H1 (cell line): ENCODE measurements at regions not wholly inside any gene's neighbourhood (a gene's known extent, or its start where the extent isn't known, plus 50 kb on each side); places are given as distances from the start of the nearest gene placed in this dataset.

Experiments
- CTCF ChIA-PET: fragments of 300-600 bp; sonication (Branson Sonifier 250); formaldehyde crosslinking; loops from one replicate; lab custom pipeline; 2021; ENCODE audit not compliant: partially characterized antibody; lab: Charles Lee
- POLR2A ChIA-PET: fragments of 300-600 bp; sonication (Branson Sonifier 250); formaldehyde crosslinking; loops from one replicate; lab custom pipeline; 2021; ENCODE audit warnings: inconsistent platforms; ENCODE audit not compliant: partially characterized antibody; lab: Charles Lee
- DNase-seq, 2 experiments: peaks; one replicate each; pipeline versions ENCODE4 v3.0.0 to v3.0.0-alpha.2; 2010 to 2022; ENCODE audit warnings: low spot score in 2 of 2, low read depth in 1 of 2, mixed read lengths in 1 of 2
- FAIRE-seq: peaks from 2 replicates; lab custom pipeline; 2011; peaks lifted over from hg19 to GRCh38; lab: Jason Lieb, UNC
- H2AFZ ChIP-seq: 2 replicates; pipeline ENCODE4 v1.8.1; 2012; ENCODE audit warnings: low read length, inconsistent platforms
- H2AK5ac ChIP-seq: 2 replicates; pipeline ENCODE4 v1.6.1; 2013; ENCODE audit warnings: low read depth, low read length
- H2BK120ac ChIP-seq: replicated peaks from 2 replicates; pipeline ENCODE3; 2013; ENCODE audit warnings: low read depth, low read length, inconsistent platforms
- H2BK12ac ChIP-seq: 2 replicates; pipeline ENCODE4 v1.6.1; 2013; ENCODE audit warnings: low read depth, low read length
- H2BK15ac ChIP-seq: 2 replicates; pipeline ENCODE4 v1.6.1; 2013; ENCODE audit warnings: low read length
- H2BK20ac ChIP-seq: 2 replicates; pipeline ENCODE4 v1.6.1; 2013; ENCODE audit warnings: low read length
- H2BK5ac ChIP-seq: 2 replicates; pipeline ENCODE4 v1.6.1; 2013; ENCODE audit warnings: low read depth, low read length
- H3K14ac ChIP-seq: 2 replicates; pipeline ENCODE4 v1.6.1; 2013; ENCODE audit warnings: inconsistent platforms; ENCODE audit not compliant: insufficient read length
- H3K18ac ChIP-seq: 2 replicates; pipeline ENCODE4 v1.6.1; 2013; ENCODE audit warnings: low read length; ENCODE audit errors: extremely low read depth
- H3K23ac ChIP-seq: 2 replicates; pipeline ENCODE4 v1.6.1; 2013; ENCODE audit warnings: inconsistent platforms; ENCODE audit not compliant: insufficient read length
- H3K23me2 ChIP-seq: 2 replicates; pipeline ENCODE4 v1.6.1; 2013; ENCODE audit warnings: low read depth, low read length
- H3K27ac ChIP-seq: 2 replicates; pipeline ENCODE4 v1.6.1; 2011; ENCODE audit warnings: low read depth, low read length, inconsistent platforms
- H3K27me3 ChIP-seq, 4 experiments: replicated peaks in 1 of 4; 1 replicate in 1 of 4; 2 replicates in 3 of 4; pipeline versions ENCODE4 v1.6.1 to v1.8.1; 2011 to 2013; ENCODE audit warnings: low read length in 3 of 4, mild to moderate bottlenecking in 3 of 4, inconsistent platforms in 2 of 4, mixed read lengths in 2 of 4, moderate library complexity in 1 of 4; ENCODE audit not compliant: control insufficient read depth in 3 of 4, insufficient read depth in 3 of 4; ENCODE audit errors: extremely low read depth in 1 of 4
- H3K36me3 ChIP-seq, 4 experiments: 2 replicates each; pipeline versions ENCODE4 v1.6.1 to v1.8.1; 2011 to 2013; ENCODE audit warnings: mild to moderate bottlenecking in 4 of 4, low read length in 3 of 4, moderate library complexity in 2 of 4, control low read depth in 1 of 4, inconsistent platforms in 1 of 4; ENCODE audit not compliant: insufficient read depth in 4 of 4, control insufficient read depth in 2 of 4
- H3K4ac ChIP-seq: replicated peaks from 2 replicates; pipeline ENCODE3; 2013; ENCODE audit warnings: low read length, low read depth, mixed read lengths, inconsistent platforms; ENCODE audit not compliant: insufficient read length
- H3K4me1 ChIP-seq, 4 experiments: replicated peaks in 1 of 4; 1 replicate in 1 of 4; 2 replicates in 3 of 4; pipeline versions ENCODE4 v1.6.1 to v1.8.1; 2011 to 2013; ENCODE audit warnings: low read length in 3 of 4, inconsistent platforms in 2 of 4, mixed read lengths in 1 of 4; ENCODE audit not compliant: insufficient read depth in 4 of 4, control insufficient read depth in 3 of 4
- H3K4me2 ChIP-seq, 2 experiments: 2 replicates each; pipeline versions ENCODE4 v1.6.1 to v1.8.1; 2011 to 2013; ENCODE audit warnings: low read depth in 2 of 2, low read length in 2 of 2, control low read depth in 1 of 2, inconsistent platforms in 1 of 2, mild to moderate bottlenecking in 1 of 2; ENCODE audit not compliant: insufficient read depth in 1 of 2
- H3K4me3 ChIP-seq, 4 experiments: fragments of 200-600, 300-600 bp in 1 of 4; sonication (generic), shearing (Covaris generic), sonication (Bioruptor Twin) in 1 of 4; 2 replicates each; pipeline versions ENCODE4 v1.5.1 to v1.8.1; 2011 to 2016; ENCODE audit warnings: low read length in 4 of 4, low read depth in 3 of 4, control low read depth in 2 of 4, inconsistent platforms in 2 of 4, mild to moderate bottlenecking in 2 of 4, mixed read lengths in 1 of 4, moderate library complexity in 1 of 4; ENCODE audit not compliant: insufficient read depth in 2 of 4; ENCODE audit errors: extremely low read depth in 1 of 4
- H3K56ac ChIP-seq: replicated peaks from 2 replicates; pipeline ENCODE3; 2013; ENCODE audit warnings: low read depth, mild to moderate bottlenecking, mixed read lengths, low read length, inconsistent platforms; ENCODE audit not compliant: insufficient read length
- H3K79me1 ChIP-seq: 2 replicates; pipeline ENCODE4 v1.6.1; 2013; ENCODE audit warnings: low read depth, low read length, control low read depth
- H3K79me2 ChIP-seq, 2 experiments: 2 replicates each; pipeline versions ENCODE4 v1.6.1 to v1.8.1; 2012 to 2013; ENCODE audit warnings: low read length in 2 of 2, mild to moderate bottlenecking in 2 of 2, inconsistent platforms in 1 of 2; ENCODE audit not compliant: insufficient read depth in 2 of 2, control insufficient read depth in 1 of 2
- H3K9ac ChIP-seq, 4 experiments: replicated peaks in 1 of 4; 1 replicate in 1 of 4; 2 replicates in 3 of 4; pipeline versions ENCODE4 v1.6.1 to v1.8.1; 2011 to 2013; ENCODE audit warnings: low read depth in 3 of 4, low read length in 3 of 4, control low read depth in 2 of 4, mild to moderate bottlenecking in 2 of 4, moderate library complexity in 2 of 4, inconsistent platforms in 1 of 4; ENCODE audit errors: extremely low read depth in 1 of 4
- H3K9me3 ChIP-seq, 2 experiments: 2 replicates each; pipeline versions ENCODE4 v1.6.1 to v1.8.1; 2012 to 2013; ENCODE audit warnings: mild to moderate bottlenecking in 2 of 2, moderate library complexity in 2 of 2, control low read depth in 1 of 2, inconsistent platforms in 1 of 2, low read depth in 1 of 2, low read length in 1 of 2, mixed read lengths in 1 of 2; ENCODE audit not compliant: insufficient read depth in 2 of 2
- H4K20me1 ChIP-seq, 2 experiments: replicated peaks in 1 of 2; 2 replicates each; pipeline versions ENCODE3 to v1.8.1; 2011 to 2013; ENCODE audit warnings: inconsistent platforms in 2 of 2, low read length in 2 of 2, mild to moderate bottlenecking in 1 of 2; ENCODE audit not compliant: insufficient read depth in 2 of 2, control insufficient read depth in 1 of 2
- H4K5ac ChIP-seq: 2 replicates; pipeline ENCODE4 v1.6.1; 2013; ENCODE audit warnings: low read length, low read depth, mixed read lengths, inconsistent platforms; ENCODE audit not compliant: insufficient read length
- H4K8ac ChIP-seq: 2 replicates; pipeline ENCODE4 v1.8.0; 2013; ENCODE audit warnings: mild to moderate bottlenecking, moderate library complexity, low read length, inconsistent platforms; ENCODE audit not compliant: insufficient read depth; ENCODE audit errors: extremely low read depth
- H4K91ac ChIP-seq: replicated peaks from 2 replicates; pipeline ENCODE3; 2013; ENCODE audit warnings: low read length, mixed read lengths, inconsistent platforms; ENCODE audit not compliant: insufficient read length
- BRCA1 ChIP-seq: IDR thresholded peaks from 2 replicates; pipeline ENCODE4 v1.6.1; 2012; ENCODE audit warnings: low read depth, low read length, improper control_type of control experiment
- CHD1 ChIP-seq: IDR thresholded peaks from 2 replicates; pipeline ENCODE4 v1.6.1; 2012; ENCODE audit warnings: low read depth, low read length, improper control_type of control experiment
- EZH2 ChIP-seq: fragments of 200-600 bp; sonication (generic); IDR thresholded peaks from 2 replicates; pipeline ENCODE4 v1.7.1; 2012; ENCODE audit warnings: low read depth, mild to moderate bottlenecking, moderate library complexity, low read length, inconsistent platforms; ENCODE audit not compliant: severe bottlenecking
- GABPA ChIP-seq: IDR thresholded peaks from 2 replicates; pipeline ENCODE4 v1.6.1; 2011; ENCODE audit warnings: mild to moderate bottlenecking, low read length, moderate library complexity, borderline replicate concordance; ENCODE audit not compliant: insufficient read depth
- RBBP5 ChIP-seq: IDR thresholded peaks from 2 replicates; pipeline ENCODE4 v1.7.1; 2012; ENCODE audit warnings: low read depth, mild to moderate bottlenecking, inconsistent platforms, low read length, moderate library complexity, borderline replicate concordance
- RFX5 ChIP-seq: IDR thresholded peaks from 2 replicates; pipeline ENCODE4 v1.6.1; 2011; ENCODE audit warnings: low read depth, low read length, improper control_type of control experiment, borderline replicate concordance
- SIN3A ChIP-seq, 2 experiments: IDR thresholded peaks in 1 of 2; conservative IDR thresholded peaks in 1 of 2; 2 replicates each; pipeline ENCODE4 v1.6.1; 2011 to 2012; ENCODE audit warnings: low read length in 2 of 2, improper control_type of control experiment in 1 of 2, low read depth in 1 of 2, mild to moderate bottlenecking in 1 of 2
- SIX5 ChIP-seq: IDR thresholded peaks from 2 replicates; pipeline ENCODE4 v1.6.1; 2011; ENCODE audit warnings: mild to moderate bottlenecking, low read depth, low read length
- TAF1 ChIP-seq: IDR thresholded peaks from 2 replicates; pipeline ENCODE4 v1.6.1; 2011; ENCODE audit warnings: mild to moderate bottlenecking, low read depth, low read length
- TAF7 ChIP-seq: optimal IDR thresholded peaks from 2 replicates; pipeline ENCODE3; 2011; ENCODE audit warnings: low read depth, mild to moderate bottlenecking, inconsistent platforms, low read length, moderate library complexity, borderline replicate concordance
- TBP ChIP-seq: IDR thresholded peaks from 2 replicates; pipeline ENCODE4 v1.6.1; 2011; ENCODE audit warnings: low read depth, low read length, improper control_type of control experiment
- YY1 ChIP-seq: IDR thresholded peaks from 2 replicates; pipeline ENCODE4 v1.6.1; 2011; ENCODE audit warnings: low read depth, mild to moderate bottlenecking, low read length
- WGBS, 2 experiments: shearing (Covaris generic) in 1 of 2; methylation state at CpG; one replicate each; pipeline versions ENCODE4 v1.1.6 to v1.1.7; 2013 to 2015; ENCODE audit warnings: low lambda C conversion rate in 2 of 2, mixed read lengths in 2 of 2, inconsistent platforms in 1 of 2, low coverage in 1 of 2, missing lambda C conversion rate in 1 of 2; ENCODE audit not compliant: insufficient replicate concordance in 2 of 2, insufficient coverage in 1 of 2, insufficient read length in 1 of 2; ENCODE audit errors: extremely low coverage in 1 of 2, missing lambda C conversion rate in 1 of 2; 5-methylcytosine and 5-hydroxymethylcytosine counted together

DNA sequence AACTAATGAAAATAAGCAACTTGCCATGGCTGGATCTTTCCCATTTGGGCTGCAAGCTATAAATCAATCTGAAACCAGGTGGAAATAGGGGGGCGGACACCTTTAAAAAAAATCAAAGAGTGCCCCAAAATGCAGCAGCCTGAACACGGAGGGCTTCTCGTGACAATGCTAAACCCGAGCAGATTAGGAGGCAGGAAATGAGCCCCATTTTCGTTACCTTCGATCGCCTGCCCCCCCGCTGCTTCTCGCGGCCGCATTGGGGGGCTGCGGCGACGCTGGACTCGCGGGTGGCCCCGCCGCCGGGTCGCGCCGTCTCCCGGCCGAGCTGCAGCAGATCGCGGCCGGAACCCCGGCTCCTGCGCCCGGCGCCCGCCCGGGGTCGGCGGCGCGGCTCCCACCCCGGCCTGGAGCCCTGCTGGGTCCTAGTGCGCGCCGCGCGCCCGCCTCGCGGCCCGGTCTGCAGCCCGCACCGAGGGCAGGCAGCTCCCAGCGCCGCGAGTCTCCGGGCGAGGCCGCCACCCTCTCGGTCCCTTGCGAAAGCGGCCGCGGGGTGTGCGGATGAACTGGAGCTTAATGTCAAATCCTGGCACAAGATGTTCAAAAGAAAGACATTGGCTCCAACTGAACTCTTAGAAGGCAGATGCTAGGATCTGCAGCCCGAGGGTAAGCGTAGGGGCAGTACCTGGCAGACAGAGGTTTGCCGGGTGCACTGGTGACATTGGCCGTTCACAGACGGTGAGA lies 201.9 kb upstream of the FOXN3 start:
- peak overlapping the region; percentile 66; the same call in 1 of the 2 replicates for H3K27ac ChIP-seq
- H3K79me1 ChIP-seq = no peaks in the 10 kb centered on the region
- no peak overlapping the region for H3K14ac ChIP-seq
- peak overlapping the region; percentile 52 to 76 (median 68) for H3K9ac ChIP-seq
- peak overlapping the region; percentile 95 for H4K5ac ChIP-seq
- no peak overlapping the region for H2BK15ac ChIP-seq
- H4K8ac ChIP-seq = peak overlapping the region; percentile 17; the same call in 1 of the 2 replicates
- FAIRE-seq = no peak
- peaks cover 6 to 46% of the 10 kb centered on the region in 2 experiments; a peak in 3 of 4 replicates for H3K79me2 ChIP-seq
- no peaks in the 10 kb centered on the region for H3K36me3 ChIP-seq
- H3K27me3 ChIP-seq = no peaks in the 10 kb centered on the region; a peak in 1 of 7 replicates
- peak overlapping the region; percentile 75 to 94 (median 81) for H3K4me3 ChIP-seq
- H3K9me3 ChIP-seq = no peaks in the 10 kb centered on the region
- peak overlapping the region; percentile 39 for H2BK120ac ChIP-seq
- 1% methylated on average over 48 of the region's 66 CpGs; no CpG with 5 or more reads in 1 of the 2 experiments for WGBS, 2 experiments
- ChIA-PET CTCF (interaction anchor here (0.8 to 1.0 kb wide), 2 partner anchors 34 to 78 kb away, joined by 3 to 4 read pairs; no protein-coding TSS in a partner anchor), POLR2A (interaction anchor here (0.6 to 1.5 kb wide), 6 partner anchors 10 to 154 kb away, joined by 3 to 4 read pairs (median 3); no protein-coding TSS in a partner anchor)
- peak overlapping the region; percentile 98 for H2BK5ac ChIP-seq
- H2BK20ac ChIP-seq = peak overlapping the region; percentile 55; the same call in 1 of the 2 replicates
- H4K20me1 ChIP-seq = no peaks in the 10 kb centered on the region
- H2AFZ ChIP-seq = no peak overlapping the region
- H3K23ac ChIP-seq = no peak overlapping the region
- H3K4me2 ChIP-seq = peak overlapping the region; percentile 79 to 97
- H2BK12ac ChIP-seq = peak overlapping the region; percentile 93; the same call in 1 of the 2 replicates
- peak overlapping the region; percentile 5 for H3K56ac ChIP-seq
- H3K18ac ChIP-seq = peak overlapping the region; percentile 72
- H3K4ac ChIP-seq = peak overlapping the region; percentile 10
- peaks cover 0 to 24% (median 17%) of the 10 kb centered on the region in 4 experiments; a peak in 5 of 7 replicates for H3K4me1 ChIP-seq
- peak overlapping the region; percentile 82 for H4K91ac ChIP-seq
- peaks cover 5% of the 10 kb centered on the region for H3K23me2 ChIP-seq
- no peak overlapping the region for H2AK5ac ChIP-seq
- DNase-seq = peak; percentile 53 to 84
- TF ChIP-seq RFX5 (no peak), YY1 (no peak), GABPA (no peak), TAF1 (peak; percentile 51; the same call in 1 of the 2 replicates), BRCA1 (no peak), SIX5 (no peak), EZH2 (peak; percentile 13), SIN3A (conservative IDR thresholded peaks at IDR 0.05 in 1 of 2, IDR thresholded peaks at IDR 0.05 in 1 of 2; ENCODE audit: low read depth in 1 of 2, low read length in 2 of 2) (peak; percentile 14 to 55; a peak in 1 of 4 replicates), CHD1 (no peak), TBP (peak; percentile 84), RBBP5 (peak; percentile 69; the same call in 1 of the 2 replicates), TAF7 (peak; percentile 98)
